ENCODE measurements at regions not wholly inside any gene's neighbourhood (a gene's known extent, or its start where the extent isn't known, plus 50 kb on each side); places are given as distances from the start of the nearest gene placed in this dataset.

DNA sequence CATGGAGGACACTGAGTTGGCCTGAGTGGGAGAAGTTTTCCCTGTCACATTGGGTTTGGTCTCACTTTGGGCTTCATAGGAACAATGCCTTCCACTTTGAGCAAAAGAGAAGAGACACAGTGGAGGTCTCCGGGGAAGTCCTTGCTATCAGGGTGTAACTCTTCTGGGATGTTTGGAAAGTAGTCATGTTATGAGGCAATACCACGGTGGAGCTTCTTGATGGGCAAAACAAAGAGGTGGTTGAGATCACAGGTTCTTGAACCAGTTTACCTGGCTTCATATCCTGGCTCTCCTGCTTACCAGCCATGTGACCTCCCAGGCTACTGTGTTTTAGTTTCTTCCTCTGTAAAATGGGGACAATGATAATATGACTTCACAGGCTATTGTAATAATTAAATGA lies 478.6 kb downstream of the SLC4A3 start:
- no peak overlapping the region for H3K27ac ChIP-seq
- TF ChIP-seq, protein P1, sequence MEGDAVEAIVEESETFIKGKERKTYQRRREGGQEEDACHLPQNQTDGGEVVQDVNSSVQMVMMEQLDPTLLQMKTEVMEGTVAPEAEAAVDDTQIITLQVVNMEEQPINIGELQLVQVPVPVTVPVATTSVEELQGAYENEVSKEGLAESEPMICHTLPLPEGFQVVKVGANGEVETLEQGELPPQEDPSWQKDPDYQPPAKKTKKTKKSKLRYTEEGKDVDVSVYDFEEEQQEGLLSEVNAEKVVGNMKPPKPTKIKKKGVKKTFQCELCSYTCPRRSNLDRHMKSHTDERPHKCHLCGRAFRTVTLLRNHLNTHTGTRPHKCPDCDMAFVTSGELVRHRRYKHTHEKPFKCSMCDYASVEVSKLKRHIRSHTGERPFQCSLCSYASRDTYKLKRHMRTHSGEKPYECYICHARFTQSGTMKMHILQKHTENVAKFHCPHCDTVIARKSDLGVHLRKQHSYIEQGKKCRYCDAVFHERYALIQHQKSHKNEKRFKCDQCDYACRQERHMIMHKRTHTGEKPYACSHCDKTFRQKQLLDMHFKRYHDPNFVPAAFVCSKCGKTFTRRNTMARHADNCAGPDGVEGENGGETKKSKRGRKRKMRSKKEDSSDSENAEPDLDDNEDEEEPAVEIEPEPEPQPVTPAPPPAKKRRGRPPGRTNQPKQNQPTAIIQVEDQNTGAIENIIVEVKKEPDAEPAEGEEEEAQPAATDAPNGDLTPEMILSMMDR (IDR thresholded peaks at IDR 0.05), result no peak
- TF ChIP-seq ZFX (IDR thresholded peaks at IDR 0.05; ENCODE audit: borderline replicate concordance), result no peak

- no peak for TF ChIP-seq ZFX (IDR thresholded peaks at IDR 0.05; ENCODE audit: borderline replicate concordance)
- TF ChIP-seq, protein P1 (IDR thresholded peaks at IDR 0.05), result no peak
- H3K27ac ChIP-seq, result no peak overlapping the region
Observed at GRCh38 chr2:220107380-220107791, 480.0 kb downstream of the SLC4A3 start.

GRCh38 chr2:220114443-220114842 lies 487.0 kb downstream of the SLC4A3 start:
- TF ChIP-seq ZFX (IDR thresholded peaks at IDR 0.05; ENCODE audit: borderline replicate concordance), result no peak
- TF ChIP-seq, protein P1 (IDR thresholded peaks at IDR 0.05), result no peak
- no peak overlapping the region for H3K27ac ChIP-seq

- no peak overlapping the region for H3K27ac ChIP-seq
- no peak for TF ChIP-seq ZFX (IDR thresholded peaks at IDR 0.05; ENCODE audit: borderline replicate concordance)
- TF ChIP-seq, protein P1 (IDR thresholded peaks at IDR 0.05), result no peak
Observed at GRCh38 chr2:220117025-220117424, 489.6 kb downstream of the SLC4A3 start.

- TF ChIP-seq, protein P1 (IDR thresholded peaks at IDR 0.05), result no peak
- no peak for TF ChIP-seq ZFX (IDR thresholded peaks at IDR 0.05; ENCODE audit: borderline replicate concordance)
- H3K27ac ChIP-seq, result no peak overlapping the region
Observed at GRCh38 chr2:220120041-220120440, 492.6 kb downstream of the SLC4A3 start.

GRCh38 chr2:220123751-220124150 lies 496.3 kb downstream of the SLC4A3 start:
- no peak overlapping the region for H3K27ac ChIP-seq
- TF ChIP-seq ZFX (IDR thresholded peaks at IDR 0.05; ENCODE audit: borderline replicate concordance), result no peak
- TF ChIP-seq, protein P1 (IDR thresholded peaks at IDR 0.05), result no peak

DNA sequence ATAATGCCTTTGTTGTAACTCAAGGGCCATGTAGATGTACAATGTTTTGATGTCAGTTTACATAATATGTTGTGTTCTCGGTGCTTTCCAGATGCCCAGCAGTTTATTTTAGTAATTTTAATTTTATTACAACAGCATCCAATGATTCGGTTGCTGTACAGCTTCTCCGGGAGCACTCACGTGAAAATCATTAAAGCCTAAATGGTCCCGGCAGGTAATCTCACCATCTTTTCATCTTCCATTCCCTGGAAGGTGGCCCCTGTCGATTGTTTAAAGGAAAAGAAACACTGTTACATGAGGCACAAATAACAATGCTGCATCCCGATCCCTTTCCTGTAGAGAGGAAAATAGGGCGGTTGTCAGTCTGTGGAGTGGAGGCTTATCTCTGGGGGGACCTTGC lies 498.1 kb downstream of the SLC4A3 start:
- TF ChIP-seq, protein P1 (IDR thresholded peaks at IDR 0.05), result no peak
- TF ChIP-seq ZFX (IDR thresholded peaks at IDR 0.05; ENCODE audit: borderline replicate concordance), result no peak
- no peak overlapping the region for H3K27ac ChIP-seq

Data from 22Rv1 (cell line).